NT2/D1 (cell line): ENCODE measurements at regions not wholly inside any gene's neighbourhood (a gene's known extent, or its start where the extent isn't known, plus 50 kb on each side); places are given as distances from the start of the nearest gene placed in this dataset.

Source experiments
- DNase-seq: peaks from one replicate; pipeline ENCODE4 v3.0.0-alpha.2; 2011; ENCODE audit warnings: low read depth, low spot score
- H3K27me3 ChIP-seq: 2 replicates; pipeline ENCODE4 v1.6.0; 2011; ENCODE audit warnings: mild to moderate bottlenecking; ENCODE audit not compliant: insufficient read length, insufficient read depth
- H3K36me3 ChIP-seq: 2 replicates; pipeline ENCODE4 v1.6.1; 2011; ENCODE audit warnings: mild to moderate bottlenecking, low read length, mixed read lengths; ENCODE audit not compliant: insufficient read depth, insufficient read length
- H3K4me1 ChIP-seq: 2 replicates; pipeline ENCODE4 v1.5.1; 2011; ENCODE audit not compliant: insufficient read depth, insufficient read length
- H3K4me3 ChIP-seq: 2 replicates; pipeline ENCODE4 v1.5.1; 2011; ENCODE audit warnings: low read depth; ENCODE audit not compliant: insufficient read length
- H3K9ac ChIP-seq: 2 replicates; pipeline ENCODE4 v1.6.0; 2011; ENCODE audit warnings: low read depth; ENCODE audit not compliant: insufficient read length
- H3K9me3 ChIP-seq: 2 replicates; pipeline ENCODE4 v1.5.1; 2011; ENCODE audit warnings: mild to moderate bottlenecking, low read length; ENCODE audit not compliant: insufficient read depth
- SUZ12 ChIP-seq: IDR thresholded peaks from 2 replicates; pipeline ENCODE4 v1.6.1; 2011; ENCODE audit not compliant: insufficient read length, insufficient read depth; ENCODE audit errors: extremely low read depth
- YY1 ChIP-seq: IDR thresholded peaks from 2 replicates; pipeline ENCODE4 v1.6.1; 2011; ENCODE audit not compliant: insufficient read length, insufficient read depth
- ZNF274 ChIP-seq: IDR thresholded peaks from 2 replicates; pipeline ENCODE4 v1.6.1; 2011; ENCODE audit warnings: mild to moderate bottlenecking, low read depth, low read length

DNA sequence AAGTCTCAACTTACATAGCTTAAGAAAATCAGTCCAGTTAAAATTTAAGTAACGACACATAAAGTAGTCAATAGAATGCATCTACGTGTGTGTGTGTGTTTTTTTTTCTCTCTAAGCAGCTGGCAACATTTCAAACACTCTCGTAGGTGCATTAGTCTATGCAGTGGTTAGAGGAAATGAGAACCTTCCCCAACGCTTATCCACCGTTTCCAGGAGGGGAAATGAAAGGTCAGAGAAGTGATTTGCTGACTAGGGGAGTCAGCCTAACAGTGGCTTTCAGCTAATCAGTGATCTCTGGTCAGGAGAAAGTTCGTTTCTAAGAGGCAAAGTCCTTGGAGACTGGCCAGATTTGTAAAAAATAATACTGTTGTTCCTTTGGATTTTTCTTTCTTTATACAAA, 806.6 kb downstream of the C6orf118 start:
- TF ChIP-seq ZNF274 (no peak), SUZ12 (no peak), YY1 (no peak)
- H3K27me3 ChIP-seq: no peaks in the 10 kb centered on the region
- H3K9ac ChIP-seq: no peak overlapping the region
- H3K9me3 ChIP-seq: no peaks in the 10 kb centered on the region
- no peaks in the 10 kb centered on the region for H3K4me1 ChIP-seq
- no peaks in the 10 kb centered on the region for H3K36me3 ChIP-seq
- H3K4me3 ChIP-seq: no peak overlapping the region
- no peak for DNase-seq

DNA sequence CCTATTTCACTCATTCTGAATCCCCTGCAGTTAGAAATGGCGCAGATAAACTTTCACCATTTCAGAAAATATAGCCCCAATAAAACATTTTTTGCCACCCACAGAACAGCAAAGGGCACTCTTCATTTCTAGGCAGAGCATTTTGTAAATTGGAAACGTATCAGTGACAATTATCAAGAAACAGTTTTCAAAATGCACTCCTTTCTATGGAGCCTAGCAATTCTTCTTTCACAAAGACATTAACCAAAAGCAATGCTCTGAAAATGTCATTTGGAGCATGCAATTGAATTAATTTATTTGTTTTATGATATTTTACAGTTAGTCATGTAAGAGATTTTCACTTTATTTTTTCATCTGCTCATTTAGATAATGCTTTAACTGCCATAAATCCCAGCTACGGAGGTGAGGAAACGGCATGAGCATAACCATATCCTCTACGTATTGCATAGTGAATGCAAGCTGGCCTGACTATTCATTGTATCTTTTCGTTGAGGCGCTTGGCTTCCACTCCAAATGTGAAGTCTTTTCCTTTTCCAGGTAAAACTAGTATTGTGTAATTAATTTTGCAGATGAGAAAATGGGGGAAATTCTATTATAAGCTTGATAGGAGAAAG, 813.4 kb downstream of the C6orf118 start:
- TF ChIP-seq ZNF274: no peak
- no peak for TF ChIP-seq YY1
- TF ChIP-seq SUZ12: no peak

DNA sequence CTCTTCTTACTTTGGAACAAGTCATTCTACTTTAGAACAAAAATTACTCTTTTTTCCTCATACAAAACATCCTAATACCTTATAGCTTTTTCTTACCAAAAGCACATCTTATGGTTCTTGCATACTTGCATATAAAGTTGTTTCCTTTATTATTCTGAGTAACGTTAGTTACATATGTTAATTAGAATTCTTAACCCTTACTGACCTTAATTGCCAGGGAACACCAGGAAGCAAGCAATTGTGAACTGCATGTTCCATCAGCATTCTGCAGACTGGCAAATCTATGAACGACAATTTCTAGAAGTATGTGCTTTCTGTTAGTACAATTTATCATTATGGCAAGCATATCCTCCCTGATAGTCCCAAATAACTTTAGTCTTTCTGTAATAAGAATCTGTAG, 831.0 kb downstream of the C6orf118 start:
- TF ChIP-seq ZNF274 (no peak), YY1 (no peak), SUZ12 (no peak)
- H3K4me3 ChIP-seq: no peak overlapping the region
- DNase-seq: no peak
- peaks cover 9% of the 10 kb centered on the region; the same call in 1 of the 2 replicates for H3K9me3 ChIP-seq
- H3K36me3 ChIP-seq: no peaks in the 10 kb centered on the region
- H3K27me3 ChIP-seq: no peaks in the 10 kb centered on the region
- no peaks in the 10 kb centered on the region for H3K4me1 ChIP-seq
- no peak overlapping the region for H3K9ac ChIP-seq

More for the DNA sequence above, 813.4 kb downstream of the C6orf118 start:
- Histone ChIP-seq H3K9ac (no peak overlapping the region), H3K4me1 (no peaks in the 10 kb centered on the region), H3K27me3 (no peaks in the 10 kb centered on the region), H3K36me3 (no peaks in the 10 kb centered on the region), H3K9me3 (no peaks in the 10 kb centered on the region), H3K4me3 (no peak overlapping the region)
- no peak for DNase-seq

DNA sequence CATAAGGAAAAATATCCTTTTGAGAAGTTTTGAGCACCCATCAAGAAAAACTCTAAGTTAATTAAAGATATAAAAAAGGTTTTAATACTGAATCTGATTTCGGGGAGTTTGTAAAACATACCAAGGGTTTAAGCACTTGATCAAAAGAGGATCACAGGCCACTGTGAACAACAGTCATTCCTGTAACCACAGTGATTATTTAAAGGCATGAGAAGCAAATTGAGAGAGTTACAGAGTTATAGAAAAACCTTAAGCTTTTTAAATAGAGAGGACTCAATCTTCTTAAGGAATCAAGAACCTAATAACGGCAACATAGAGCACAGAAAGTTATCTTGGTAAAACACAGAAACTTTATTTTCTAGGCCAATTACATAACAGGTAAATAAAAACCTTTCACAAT, 831.6 kb downstream of the C6orf118 start:
- Histone ChIP-seq H3K4me1 (no peaks in the 10 kb centered on the region), H3K4me3 (no peak overlapping the region), H3K36me3 (no peaks in the 10 kb centered on the region), H3K9me3 (0 out of 2 replicates have a peak, but pooled peaks cover 2% of the 10 kb centered on the region), H3K27me3 (no peaks in the 10 kb centered on the region), H3K9ac (no peak overlapping the region)
- DNase-seq: no peak
- TF ChIP-seq YY1: no peak
- TF ChIP-seq ZNF274: no peak
- no peak for TF ChIP-seq SUZ12

DNA sequence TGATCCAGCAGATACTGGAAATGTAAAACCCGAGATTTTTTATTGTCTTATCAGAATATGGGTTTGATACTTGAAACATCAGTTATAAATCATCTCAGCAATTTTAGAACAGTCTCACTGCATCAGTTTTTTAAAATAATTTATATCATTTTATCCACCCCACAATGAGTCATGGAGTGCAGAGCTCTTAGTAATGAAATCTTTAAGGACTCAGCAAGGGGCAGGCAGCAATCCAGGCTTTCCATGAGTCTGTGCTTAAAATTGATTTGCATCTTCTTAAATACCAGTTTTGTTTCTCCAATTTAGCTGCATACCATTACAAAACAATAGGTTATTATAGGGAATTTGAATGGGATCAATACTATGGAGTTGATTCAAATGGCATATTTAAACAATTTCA, 832.3 kb downstream of the C6orf118 start:
- TF ChIP-seq SUZ12 (no peak), ZNF274 (no peak), YY1 (no peak)
- Histone ChIP-seq H3K4me3 (no peak overlapping the region), H3K9ac (no peak overlapping the region), H3K36me3 (no peaks in the 10 kb centered on the region), H3K4me1 (no peaks in the 10 kb centered on the region), H3K9me3 (no peaks in the 10 kb centered on the region), H3K27me3 (no peaks in the 10 kb centered on the region)
- no peak for DNase-seq

DNA sequence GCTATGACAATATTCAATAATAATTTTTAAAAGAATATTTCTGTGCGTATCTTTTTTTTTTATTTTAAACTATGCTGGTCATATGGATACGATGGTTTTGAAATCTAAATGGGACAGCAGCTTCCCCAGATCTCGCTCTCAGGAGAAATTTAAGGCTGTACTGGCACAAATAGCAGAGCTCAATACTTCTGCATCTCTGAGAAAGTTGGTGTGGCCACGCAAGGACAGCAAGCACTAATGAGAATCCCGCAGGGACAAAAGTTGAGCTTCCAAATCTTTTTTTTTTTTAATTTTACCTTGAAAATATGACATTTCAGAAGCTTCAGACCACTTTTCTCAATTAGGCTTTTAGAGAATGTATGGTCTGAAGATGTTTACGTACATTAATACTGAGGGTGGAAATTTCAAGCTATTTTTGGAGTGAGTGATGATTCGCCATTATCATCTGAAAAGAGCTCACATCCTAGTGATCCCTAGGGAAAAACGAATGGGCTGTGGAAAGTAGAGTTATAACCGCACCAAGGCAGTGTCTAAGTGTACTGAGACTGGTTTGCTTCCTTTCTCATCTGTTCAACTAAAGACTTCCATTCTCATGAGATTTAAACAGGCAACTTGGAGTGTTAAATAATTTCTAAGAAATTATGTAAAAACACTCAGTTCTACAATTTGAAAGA, 840.0 kb downstream of the C6orf118 start:
- Histone ChIP-seq H3K4me1 (no peaks in the 10 kb centered on the region), H3K36me3 (no peaks in the 10 kb centered on the region), H3K9ac (no peak overlapping the region), H3K4me3 (no peak overlapping the region), H3K27me3 (no peaks in the 10 kb centered on the region), H3K9me3 (no peaks in the 10 kb centered on the region)
- TF ChIP-seq YY1: no peak
- no peak for TF ChIP-seq ZNF274
- no peak for TF ChIP-seq SUZ12
- no peak for DNase-seq

DNA sequence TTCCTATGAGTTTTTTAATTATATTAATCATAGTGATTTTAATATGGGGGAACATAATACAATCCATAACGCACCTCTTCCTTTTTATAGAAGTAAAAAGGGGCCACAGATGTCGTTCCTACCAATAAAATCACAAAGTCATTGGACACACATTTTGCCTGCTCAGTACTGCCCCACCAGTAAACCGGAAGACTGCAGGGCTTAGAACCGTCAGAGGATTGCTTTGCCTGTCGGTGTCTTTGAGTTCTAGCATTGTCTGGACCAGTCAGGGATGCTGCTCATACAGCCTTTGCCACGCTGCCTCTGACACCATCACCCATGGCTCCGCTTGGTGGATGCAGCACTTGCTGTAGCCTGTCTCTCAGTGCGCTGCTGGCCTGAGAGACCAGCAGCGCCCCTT, 853.6 kb downstream of the C6orf118 start:
- H3K9ac ChIP-seq: no peak overlapping the region
- no peaks in the 10 kb centered on the region for H3K4me1 ChIP-seq
- DNase-seq: no peak

More for the DNA sequence above, 853.6 kb downstream of the C6orf118 start:
- TF ChIP-seq YY1: no peak
- TF ChIP-seq ZNF274: no peak
- TF ChIP-seq SUZ12: no peak
- Histone ChIP-seq H3K9me3 (no peaks in the 10 kb centered on the region), H3K36me3 (no peaks in the 10 kb centered on the region), H3K4me3 (no peak overlapping the region), H3K27me3 (no peaks in the 10 kb centered on the region)
